SKM-1 treated with dmso at 0.1 percent for 144 hours (cell line): ENCODE measurements at regions not wholly inside any gene's neighbourhood (a gene's known extent, or its start where the extent isn't known, plus 50 kb on each side); places are given as distances from the start of the nearest gene placed in this dataset.

Experiments
- DNase-seq: peaks from one replicate; lab custom pipeline; 2025; ENCODE audit not compliant: unreplicated experiment; lab: John Stamatoyannopoulos, UW

GRCh38 chr15:95972812-95973211 is 357.7 kb upstream of the NR2F2 start:
- no peak for DNase-seq

- DNase-seq: no peak
These were observed 356.8 kb upstream of the NR2F2 start for GRCh38 chr15:95973566-95974256.

DNA sequence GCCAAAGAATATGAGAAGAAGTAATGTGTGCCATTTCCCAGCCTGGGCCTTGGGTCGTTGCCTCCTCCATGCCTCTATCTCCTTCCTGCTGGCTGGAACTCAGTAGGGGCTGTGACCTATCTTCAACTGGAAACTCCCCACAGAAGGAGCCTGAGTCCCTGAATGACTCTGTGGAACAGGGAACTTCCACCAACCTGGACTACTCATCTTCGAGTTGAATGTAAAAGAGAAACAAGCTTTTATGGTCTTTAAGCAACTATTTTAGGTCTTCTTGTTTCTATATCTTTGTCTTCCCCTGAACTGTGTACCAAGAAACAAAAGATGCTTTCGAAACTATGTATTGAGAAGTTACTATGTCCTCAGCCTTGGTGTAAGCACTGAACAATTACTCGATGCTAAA is 355.3 kb upstream of the NR2F2 start:
- no peak for DNase-seq

- DNase-seq: no peak
These were observed 351.2 kb upstream of the NR2F2 start for GRCh38 chr15:95979286-95979685.

- no peak for DNase-seq
These were observed 349.3 kb upstream of the NR2F2 start for GRCh38 chr15:95981209-95981608.

DNA sequence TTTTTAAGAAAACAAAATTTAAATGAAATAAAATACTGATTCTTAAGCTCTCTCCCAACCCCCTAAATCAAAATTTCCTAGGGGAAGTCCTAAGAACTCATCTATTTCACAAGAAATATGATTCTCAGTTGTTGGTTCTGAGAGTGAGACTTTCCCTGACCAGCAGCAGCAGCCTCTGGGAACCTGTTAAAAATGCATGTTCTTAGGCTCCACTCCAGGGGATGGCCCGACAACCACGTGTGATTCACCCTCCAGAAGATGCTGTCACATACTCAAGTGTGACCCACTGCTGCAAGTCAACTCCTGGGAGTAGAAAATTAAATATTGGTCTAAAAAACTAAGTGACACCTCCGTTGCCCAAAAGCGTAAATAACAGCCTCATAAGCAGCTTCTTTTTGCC is 343.2 kb upstream of the NR2F2 start:
- no peak for DNase-seq

DNA sequence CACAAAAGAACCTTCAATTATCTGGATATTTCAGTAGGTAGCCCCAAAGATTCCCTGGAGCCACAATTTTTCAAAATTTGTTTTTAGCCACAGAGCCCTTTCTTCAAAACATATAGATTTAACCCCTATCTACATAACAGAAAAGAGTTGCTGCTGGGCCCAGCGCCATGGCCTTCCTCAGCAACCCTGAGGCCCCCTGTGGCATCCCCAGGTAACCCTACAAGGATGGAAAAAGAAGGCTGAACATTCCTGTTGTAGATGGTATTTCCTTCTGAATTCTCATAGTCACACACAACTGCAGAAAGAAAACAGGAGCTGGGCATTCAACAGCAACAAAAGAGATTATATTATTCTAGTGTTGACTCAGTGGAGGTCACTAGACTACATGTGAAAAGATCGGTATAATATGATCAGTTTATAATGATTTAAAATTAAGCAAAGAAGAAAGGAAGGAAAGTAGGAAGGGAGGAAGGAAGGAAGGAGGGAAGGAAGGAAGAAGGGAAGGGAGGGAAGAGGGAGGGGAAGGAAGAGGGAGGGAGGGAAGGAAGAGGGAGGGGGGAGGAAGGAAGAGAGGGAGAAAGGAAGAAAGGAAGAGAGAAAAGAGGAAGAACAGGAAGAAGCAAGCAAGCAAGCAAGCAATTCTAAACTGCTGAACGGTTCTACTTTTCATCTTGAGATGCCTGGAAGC is 342.5 kb upstream of the NR2F2 start:
- DNase-seq: no peak

DNA sequence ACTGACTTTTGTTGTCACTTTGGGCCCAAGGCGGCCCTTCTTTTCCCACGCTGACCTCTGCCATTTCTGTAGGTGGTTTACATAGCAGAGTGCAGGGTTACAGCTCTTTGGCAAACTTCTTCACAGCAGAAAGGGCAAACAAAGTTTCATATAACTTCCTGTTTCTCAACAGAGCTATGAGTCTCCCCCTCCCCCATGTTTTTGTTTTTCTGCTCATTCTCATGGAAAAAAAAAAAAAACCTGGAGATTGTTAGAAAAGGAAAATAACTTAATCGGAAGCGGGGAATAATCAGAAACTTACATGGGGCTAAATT is 342.0 kb upstream of the NR2F2 start:
- peak; percentile 45 for DNase-seq

GRCh38 chr15:95989392-95989791 is 341.1 kb upstream of the NR2F2 start:
- DNase-seq: no peak

DNA sequence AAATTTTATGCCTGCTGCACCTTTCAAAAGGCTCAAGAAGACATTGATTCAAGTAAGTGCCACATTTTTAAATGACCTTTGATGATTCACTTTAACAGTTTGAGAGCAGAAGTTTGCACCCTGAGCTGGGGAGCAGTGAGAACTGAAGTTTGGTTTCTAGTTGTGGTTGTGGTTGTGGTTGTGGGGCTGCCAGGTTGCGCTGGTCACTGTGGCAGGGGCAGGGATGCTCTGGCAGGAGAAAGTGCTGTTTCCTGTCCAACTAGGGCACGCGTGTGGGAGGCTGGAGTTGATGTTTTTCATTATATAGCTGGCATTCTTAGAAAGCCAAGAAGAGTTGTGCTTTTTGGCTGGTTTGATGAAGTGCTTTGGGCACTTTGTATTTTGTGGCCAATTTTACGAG is 339.7 kb upstream of the NR2F2 start:
- DNase-seq: no peak

DNA sequence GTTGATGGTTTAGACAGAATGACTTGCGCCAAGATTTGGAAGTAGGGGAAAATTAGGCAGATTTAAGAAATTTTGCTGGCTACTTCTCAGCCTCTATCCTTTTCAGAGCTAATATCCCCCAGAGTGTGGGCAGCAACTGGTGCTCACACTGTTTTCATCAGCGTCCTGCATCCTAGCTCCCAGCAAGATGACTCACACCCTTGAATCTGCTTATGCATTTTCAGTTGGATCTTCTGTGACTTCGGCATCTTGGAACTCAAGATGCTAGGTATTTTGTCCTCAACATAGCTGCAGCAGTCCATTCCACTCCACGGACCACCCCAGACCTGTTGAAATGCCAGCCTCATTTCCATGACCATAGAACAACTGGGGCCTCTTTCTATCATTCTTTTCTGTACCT is 336.1 kb upstream of the NR2F2 start:
- no peak for DNase-seq

DNA sequence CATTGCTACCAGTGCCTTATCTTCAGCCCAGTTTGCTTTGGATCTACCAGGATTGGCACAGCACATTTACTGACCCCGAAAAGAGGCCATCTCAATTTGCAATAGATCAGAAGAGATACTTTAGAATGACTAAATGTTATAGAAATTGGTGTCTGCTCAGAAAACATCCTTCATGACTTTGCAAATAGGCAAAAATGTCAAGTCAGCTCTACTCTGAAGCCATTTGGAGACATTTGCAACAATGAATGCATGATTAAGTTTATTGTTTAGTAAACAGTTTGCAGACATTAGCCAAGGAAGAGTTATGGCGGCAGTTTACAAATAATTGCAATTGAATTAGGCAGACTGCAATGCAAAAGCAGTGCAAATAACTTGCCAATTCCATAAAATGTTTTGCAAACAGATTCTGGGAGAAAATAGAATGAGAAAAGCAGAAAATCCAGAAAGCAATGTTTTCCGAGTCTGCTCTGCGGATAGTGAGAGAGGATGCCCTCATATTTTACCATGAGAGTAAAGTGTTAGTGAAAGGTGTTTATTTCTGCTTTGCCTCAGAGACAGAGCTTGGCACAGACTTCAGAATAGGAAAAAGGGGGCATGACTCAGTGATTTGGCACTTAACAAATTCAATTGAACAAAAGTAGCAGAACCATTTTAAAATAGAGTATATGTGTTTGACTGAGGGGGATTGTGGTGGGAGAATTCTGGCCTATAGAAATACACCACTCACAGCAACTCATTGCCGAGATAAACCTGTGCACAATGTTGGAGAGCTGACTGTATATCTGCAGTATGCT is 334.9 kb upstream of the NR2F2 start:
- DNase-seq: no peak

- no peak for DNase-seq
These were observed 334.0 kb upstream of the NR2F2 start for GRCh38 chr15:95996494-95996893.

DNA sequence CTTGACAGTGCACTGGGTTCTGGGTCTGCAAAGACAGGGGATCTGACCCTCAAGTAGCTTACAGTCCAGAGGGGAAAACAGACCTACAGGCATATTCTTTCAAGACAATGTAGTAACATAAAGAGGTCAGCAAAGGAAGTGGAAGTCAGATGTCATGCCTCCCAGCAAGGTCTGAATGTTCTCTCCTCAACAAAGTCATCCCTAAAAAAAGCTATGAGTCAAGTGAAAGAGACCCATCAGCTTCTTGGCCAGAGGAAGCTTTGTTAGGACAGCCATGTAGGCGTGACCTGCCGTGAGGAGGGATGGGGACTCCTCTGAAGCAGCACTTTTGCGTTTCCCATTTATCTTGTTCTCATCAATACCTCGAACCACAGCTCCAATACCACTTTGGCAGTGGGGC is 331.6 kb upstream of the NR2F2 start:
- no peak for DNase-seq

GRCh38 chr15:96002890-96003859 is 327.3 kb upstream of the NR2F2 start:
- DNase-seq: no peak

DNA sequence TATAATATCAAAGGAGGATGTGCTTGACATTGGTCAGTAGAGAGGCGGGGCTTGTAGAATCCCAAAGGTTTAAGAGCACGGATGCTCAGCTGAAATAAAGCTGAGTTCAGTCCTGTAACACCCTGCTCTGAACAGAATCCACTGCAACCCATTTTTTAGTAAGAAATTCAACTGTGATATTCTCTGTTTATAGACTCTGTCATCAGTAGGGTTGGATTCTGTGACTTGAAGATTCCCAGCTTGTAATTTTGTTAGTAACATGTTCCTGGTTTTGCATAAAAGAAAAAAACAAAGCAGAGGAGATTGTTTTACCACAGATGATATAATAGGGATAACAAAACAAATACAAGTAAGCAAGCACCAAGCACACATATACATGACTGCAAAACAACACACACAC is 324.6 kb upstream of the NR2F2 start:
- no peak for DNase-seq

- no peak for DNase-seq
These were observed 319.4 kb upstream of the NR2F2 start for GRCh38 chr15:96011136-96011535.

- no peak for DNase-seq
These were observed 315.6 kb upstream of the NR2F2 start for GRCh38 chr15:96014939-96015338.

DNA sequence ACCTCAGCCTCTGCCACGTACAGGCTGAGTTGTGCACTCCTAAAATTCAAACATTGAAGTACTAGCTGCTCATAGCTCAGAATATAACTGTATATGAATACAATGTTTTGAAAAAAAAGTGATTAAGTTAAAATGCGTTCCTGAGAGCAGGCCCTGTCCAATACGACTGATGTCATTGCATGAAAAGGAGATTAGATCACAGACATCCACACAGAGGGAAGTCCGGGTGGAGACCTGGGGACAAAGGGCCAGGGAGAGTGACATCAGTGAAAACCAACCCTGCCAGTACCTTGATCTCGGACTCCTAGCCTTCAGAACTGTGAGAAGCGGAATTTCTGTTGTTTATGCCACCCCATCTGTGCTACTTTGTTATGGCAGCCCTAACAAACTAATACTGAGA is 311.4 kb upstream of the NR2F2 start:
- DNase-seq: no peak

- DNase-seq: no peak
These were observed 310.4 kb upstream of the NR2F2 start for GRCh38 chr15:96020133-96020532.

GRCh38 chr15:96020797-96021196 is 309.7 kb upstream of the NR2F2 start:
- no peak for DNase-seq
